HFF-Myc (cell line): ENCODE measurements at regions not wholly inside any gene's neighbourhood (a gene's known extent, or its start where the extent isn't known, plus 50 kb on each side); places are given as distances from the start of the nearest gene placed in this dataset.

Source experiments
- DNase-seq: peaks from one replicate; pipeline ENCODE4 v3.0.0-alpha.2; 2011; ENCODE audit warnings: low read depth; ENCODE audit errors: extremely low read depth
- H3K4me3 ChIP-seq: replicated peaks from 2 replicates; pipeline ENCODE4 v1.5.1; 2011; ENCODE audit warnings: low read depth, mild to moderate bottlenecking, control low read depth, low read length
- CTCF ChIP-seq: IDR thresholded peaks from 2 replicates; pipeline ENCODE4 v1.5.1; 2012; ENCODE audit warnings: mild to moderate bottlenecking, low read depth, low read length, control low read depth; ENCODE audit errors: missing control alignments

DNA sequence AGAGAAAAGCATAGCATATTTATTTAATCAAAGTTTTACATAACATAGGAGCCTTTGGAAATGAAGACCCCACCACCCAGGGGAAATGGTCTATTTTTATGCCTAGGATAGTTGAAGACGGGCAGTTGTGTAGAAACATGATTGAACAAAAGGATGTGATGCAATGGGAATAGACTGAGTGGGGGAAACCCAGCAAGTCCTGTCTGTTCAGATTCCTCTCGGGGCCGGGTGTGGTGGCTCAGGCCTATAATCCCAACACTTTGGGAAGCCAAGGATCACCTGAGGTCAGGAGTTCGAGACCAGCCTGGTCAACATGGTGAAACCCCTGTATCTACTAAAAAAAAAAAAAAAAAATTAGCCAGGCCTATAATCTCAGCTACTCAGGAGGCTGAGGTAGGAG is 298.3 kb downstream of the MATN1 start:
- H3K4me3 ChIP-seq, result no peak overlapping the region
- no peak for DNase-seq
- TF ChIP-seq CTCF, result no peak

DNA sequence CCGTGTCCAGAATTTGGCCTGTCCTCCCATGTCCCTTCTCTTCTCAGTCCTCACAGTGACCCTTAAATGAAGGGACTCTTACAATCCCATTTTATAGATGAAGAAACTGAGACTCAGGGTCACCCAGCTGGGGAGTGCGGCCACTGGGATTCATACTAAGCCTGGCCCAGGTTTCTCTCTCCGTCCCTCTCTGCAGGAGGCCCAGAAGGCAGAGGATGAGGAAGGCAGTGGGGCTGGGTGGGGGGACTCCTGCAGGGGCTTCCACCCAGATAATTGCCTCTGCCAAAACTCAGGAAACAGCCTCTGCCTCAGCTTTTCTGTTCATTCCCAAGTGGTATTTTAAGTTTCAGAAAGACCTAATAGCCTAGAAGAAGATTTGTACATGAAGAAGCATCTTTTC is 299.8 kb downstream of the MATN1 start:
- TF ChIP-seq CTCF, result no peak
- H3K4me3 ChIP-seq, result no peak overlapping the region
- no peak for DNase-seq

- no peak overlapping the region for H3K4me3 ChIP-seq
- TF ChIP-seq CTCF, result no peak
- DNase-seq, result no peak
These were observed 301.1 kb downstream of the MATN1 start for GRCh38 chr1:30422251-30422650.

GRCh38 chr1:30420519-30421050 is 302.8 kb downstream of the MATN1 start:
- DNase-seq, result no peak
- H3K4me3 ChIP-seq, result no peak overlapping the region
- TF ChIP-seq CTCF, result no peak

DNA sequence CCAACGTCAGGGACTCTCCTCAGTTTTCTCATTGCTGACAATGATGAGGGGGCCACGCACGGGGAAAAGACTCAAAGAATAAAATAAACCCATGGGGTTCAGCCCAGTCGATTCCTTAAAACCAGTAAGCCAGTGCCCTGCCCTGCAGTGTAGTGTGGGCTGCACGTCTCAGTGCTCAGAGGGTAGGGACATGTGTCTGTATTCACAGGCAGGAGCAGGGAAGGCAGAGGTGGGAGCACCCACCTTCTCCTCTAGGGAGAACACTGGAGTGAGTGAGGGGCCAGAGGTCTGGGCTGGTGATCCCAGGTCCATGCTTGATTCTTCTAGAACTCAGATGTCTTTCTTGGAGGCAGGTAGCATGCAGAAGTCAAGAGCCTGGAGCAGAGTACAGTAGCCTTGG is 303.6 kb downstream of the MATN1 start:
- no peak for DNase-seq

GRCh38 chr1:30418939-30419720 is 304.3 kb downstream of the MATN1 start:
- TF ChIP-seq CTCF, result no peak
- no peak for DNase-seq
- H3K4me3 ChIP-seq, result no peak overlapping the region

More for the DNA sequence above, 303.6 kb downstream of the MATN1 start:
- no peak overlapping the region for H3K4me3 ChIP-seq
- TF ChIP-seq CTCF, result no peak
